GM12878 (cell line): ENCODE measurements at regions not wholly inside any gene's neighbourhood (a gene's known extent, or its start where the extent isn't known, plus 50 kb on each side); places are given as distances from the start of the nearest gene placed in this dataset.
"Not testable (repeated sequence)": the region's sequence is repeated elsewhere in the genome, so short reads cannot be mapped to it uniquely, and the experiment has no call there.

Source experiments
- ATAC-seq: fragments of 200-7000 bp; cut with Tn5 transposase; 3 replicates; pipeline ENCODE4 v1.9.1; 2020; ENCODE audit warnings: mild to moderate bottlenecking, moderate library complexity
- BruUV-seq: library from RNA; stranded (reverse); fragments of 400-500 nt; replicated peaks from 2 replicates; lab custom pipeline; 2021; lab: Mats Ljungman, UMichigan
- CTCF ChIA-PET: fragments of 300-600 bp; sonication (Branson Sonifier 250); formaldehyde crosslinking; extraction: SDS; loops from one replicate; lab custom pipeline; 2021; ENCODE audit warnings: inconsistent platforms; lab: Yijun Ruan, JAX
- POLR2A ChIA-PET: fragments of 350-600 bp; formaldehyde crosslinking; extraction: SDS; loops from one replicate; lab custom pipeline; 2021; ENCODE audit warnings: inconsistent platforms; lab: Charles Lee
- RAD21 ChIA-PET: fragments of 300-600 bp; sonication (Branson Sonifier 250); formaldehyde crosslinking; loops from one replicate; lab custom pipeline; 2023; ENCODE audit warnings: antibody characterized with exemption; ENCODE audit not compliant: unreplicated experiment; lab: Charles Lee
- SMC1A ChIA-PET: fragments of 300-600 bp; sonication (Branson Sonifier 250); formaldehyde crosslinking; loops from one replicate; lab custom pipeline; 2023; ENCODE audit not compliant: unreplicated experiment, uncharacterized antibody; lab: Charles Lee
- DNase-seq: peaks from one replicate; pipeline ENCODE4 v3.0.0-alpha.2; 2011; ENCODE audit warnings: low read depth, low spot score
- FAIRE-seq: peaks from 3 replicates; lab custom pipeline; 2011; peaks lifted over from hg19 to GRCh38; lab: Jason Lieb, UNC
- H2AFZ ChIP-seq: 2 replicates; pipeline ENCODE4 v1.6.0; 2011; ENCODE audit warnings: low read depth, low read length, control low read depth; ENCODE audit not compliant: control insufficient read depth
- H3K27ac ChIP-seq: 2 replicates; pipeline ENCODE4 v1.5.1; 2011; ENCODE audit warnings: control low read depth; ENCODE audit not compliant: control insufficient read depth, insufficient read depth
- H3K27me3 ChIP-seq, 2 experiments: replicated peaks in 1 of 2; 2 replicates each; pipeline versions ENCODE4 v1.6.0 to v1.6.1; 2011; ENCODE audit warnings: low read length in 1 of 2; ENCODE audit not compliant: control insufficient read depth in 2 of 2, insufficient read depth in 2 of 2
- H3K36me3 ChIP-seq, 2 experiments: 2 replicates each; pipeline ENCODE4 v1.5.1; 2011; ENCODE audit warnings: low read length in 1 of 2; ENCODE audit not compliant: control insufficient read depth in 2 of 2, insufficient read depth in 2 of 2
- H3K4me1 ChIP-seq: 2 replicates; pipeline ENCODE4 v1.6.1; 2011; ENCODE audit warnings: mild to moderate bottlenecking, low read length, moderate library complexity, mixed read lengths; ENCODE audit not compliant: control insufficient read depth, insufficient read depth
- H3K4me2 ChIP-seq: 2 replicates; pipeline ENCODE4 v1.6.0; 2011; ENCODE audit warnings: control low read depth; ENCODE audit not compliant: control insufficient read depth, insufficient read depth
- H3K4me3 ChIP-seq: fragments of 200-600 bp; sonication (generic); 2 replicates; pipeline ENCODE4 v1.5.1; 2016
- H3K79me2 ChIP-seq: 2 replicates; pipeline ENCODE4 v1.6.0; 2011; ENCODE audit warnings: low read length; ENCODE audit not compliant: control insufficient read depth, insufficient read depth
- H3K9ac ChIP-seq: 2 replicates; pipeline ENCODE4 v1.8.0; 2011; ENCODE audit warnings: low read length, control low read depth, mixed read lengths; ENCODE audit not compliant: control insufficient read depth, insufficient read depth
- H3K9me3 ChIP-seq: replicated peaks from 3 replicates; pipeline ENCODE4 v1.5.1; 2011; ENCODE audit warnings: mild to moderate bottlenecking, low read length; ENCODE audit not compliant: control insufficient read depth, insufficient read depth
- H4K20me1 ChIP-seq: 2 replicates; pipeline ENCODE4 v1.6.0; 2011; ENCODE audit not compliant: control insufficient read depth, insufficient read depth
- GATAD2B ChIP-seq: fragments of 450-650 bp; conservative IDR thresholded peaks from 2 replicates; pipeline ENCODE4 v1.6.1; 2017; ENCODE audit warnings: low read depth, mild to moderate bottlenecking, moderate library complexity
- IKZF1 ChIP-seq: fragments of 450-650 bp; conservative IDR thresholded peaks from 2 replicates; pipeline ENCODE4 v1.6.1; 2017; ENCODE audit warnings: antibody characterized with exemption, mild to moderate bottlenecking
- NFYB ChIP-seq: IDR thresholded peaks from 2 replicates; pipeline ENCODE4 v1.6.1; 2011; ENCODE audit warnings: low read depth, mild to moderate bottlenecking, low read length, improper control_type of control experiment, moderate library complexity; ENCODE audit not compliant: insufficient read depth
- POLR2AphosphoS5 ChIP-seq: IDR thresholded peaks from 2 replicates; pipeline ENCODE4 v1.6.1; 2011; ENCODE audit warnings: mild to moderate bottlenecking, low read length, inconsistent platforms
- POU2F2 ChIP-seq: IDR thresholded peaks from 3 replicates; pipeline ENCODE4 v1.6.1; 2011; ENCODE audit warnings: low read depth, mild to moderate bottlenecking, low read length, borderline replicate concordance
- WGBS: methylation state at CpG from one replicate; pipeline ENCODE4 v1.1.6; 2016; ENCODE audit warnings: low lambda C conversion rate; ENCODE audit not compliant: insufficient replicate concordance, insufficient coverage; ENCODE audit errors: missing lambda C conversion rate; 5-methylcytosine and 5-hydroxymethylcytosine counted together
- in situ Hi-C: fragments of 300-500 bp; cut with MboI; formaldehyde crosslinking; loops from 9 replicates; pipeline ENCODE4 v1.14.3; 2018; ENCODE audit warnings: mixed read lengths
- intact Hi-C: fragments of 100-400 bp; cut with micrococcal nuclease; formaldehyde crosslinking; loops from one replicate; pipeline ENCODE4 v1.14.2; 2022; ENCODE audit not compliant: unreplicated experiment
- TF ChIP-seq, protein P1 (sequence below): IDR thresholded peaks from 2 replicates; pipeline ENCODE4 v1.6.1; 2011; ENCODE audit warnings: mild to moderate bottlenecking, low read depth, low read length, moderate library complexity; ENCODE audit not compliant: insufficient replicate concordance
- TF ChIP-seq, protein P2 (sequence below): fragments of 450-650 bp; IDR thresholded peaks from 2 replicates; pipeline ENCODE4 v1.6.1; 2017; ENCODE audit warnings: borderline replicate concordance

- H3K4me2 ChIP-seq = no peak overlapping the region
- in situ Hi-C loops (no loop called here), intact Hi-C loops (no loop called here)
- H4K20me1 ChIP-seq = no peaks in the 10 kb centered on the region
- SMC1A ChIA-PET = interaction anchor here (0.8 to 16.6 kb wide), 18 partner anchors 13 to 146 kb away, joined by 3 to 441 read pairs (median 4); partner anchors contain the start of gene LMNB1
- no peaks in the 10 kb centered on the region for H3K27me3 ChIP-seq
- H3K79me2 ChIP-seq = no peaks in the 10 kb centered on the region
- peak overlapping the region; percentile 42 for H2AFZ ChIP-seq
- no peak overlapping the region for H3K4me3 ChIP-seq
- H3K36me3 ChIP-seq = no peaks in the 10 kb centered on the region
- POLR2A ChIA-PET = interaction anchor here (0.7 to 7.5 kb wide), 3 partner anchors 50 to 98 kb away, joined by 3 to 131 read pairs (median 5); partner anchors contain the start of gene LMNB1
- no peak for FAIRE-seq
- CTCF ChIA-PET = interaction anchor here (1.0 to 16.4 kb wide), 12 partner anchors 9 to 131 kb away, joined by 3 to 445 read pairs (median 4); partner anchors contain the start of gene LMNB1
- no peak overlapping the region for H3K27ac ChIP-seq
- 38% methylated on average over 4 of the region's 4 CpGs for WGBS
- H3K4me1 ChIP-seq = peaks cover 2% of the 10 kb centered on the region; the same call in 1 of the 2 replicates
- ATAC-seq = peak; percentile 84
- H3K9me3 ChIP-seq = no peaks in the 10 kb centered on the region
- TF ChIP-seq POU2F2 (peak; percentile 62; the same call in 1 of the 3 replicates), POLR2AphosphoS5 (0 out of 2 replicates have a peak, but pooled peaks have one; percentile 34), NFYB (0 out of 2 replicates have a peak, but pooled peaks have one; percentile 35), IKZF1 (peak; percentile 15; the same call in 1 of the 2 replicates), GATAD2B (0 out of 2 replicates have a peak, but pooled peaks have one; percentile 10)
- TF ChIP-seq, protein P1, sequence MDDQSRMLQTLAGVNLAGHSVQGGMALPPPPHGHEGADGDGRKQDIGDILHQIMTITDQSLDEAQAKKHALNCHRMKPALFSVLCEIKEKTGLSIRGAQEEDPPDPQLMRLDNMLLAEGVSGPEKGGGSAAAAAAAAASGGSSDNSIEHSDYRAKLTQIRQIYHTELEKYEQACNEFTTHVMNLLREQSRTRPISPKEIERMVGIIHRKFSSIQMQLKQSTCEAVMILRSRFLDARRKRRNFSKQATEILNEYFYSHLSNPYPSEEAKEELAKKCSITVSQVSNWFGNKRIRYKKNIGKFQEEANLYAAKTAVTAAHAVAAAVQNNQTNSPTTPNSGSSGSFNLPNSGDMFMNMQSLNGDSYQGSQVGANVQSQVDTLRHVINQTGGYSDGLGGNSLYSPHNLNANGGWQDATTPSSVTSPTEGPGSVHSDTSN = no peak
- TF ChIP-seq, protein P2, sequence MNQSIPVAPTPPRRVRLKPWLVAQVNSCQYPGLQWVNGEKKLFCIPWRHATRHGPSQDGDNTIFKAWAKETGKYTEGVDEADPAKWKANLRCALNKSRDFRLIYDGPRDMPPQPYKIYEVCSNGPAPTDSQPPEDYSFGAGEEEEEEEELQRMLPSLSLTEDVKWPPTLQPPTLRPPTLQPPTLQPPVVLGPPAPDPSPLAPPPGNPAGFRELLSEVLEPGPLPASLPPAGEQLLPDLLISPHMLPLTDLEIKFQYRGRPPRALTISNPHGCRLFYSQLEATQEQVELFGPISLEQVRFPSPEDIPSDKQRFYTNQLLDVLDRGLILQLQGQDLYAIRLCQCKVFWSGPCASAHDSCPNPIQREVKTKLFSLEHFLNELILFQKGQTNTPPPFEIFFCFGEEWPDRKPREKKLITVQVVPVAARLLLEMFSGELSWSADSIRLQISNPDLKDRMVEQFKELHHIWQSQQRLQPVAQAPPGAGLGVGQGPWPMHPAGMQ = no peak
- TF ChIP-seq, all 136 proteins: peak for 5
- DNase-seq = peak; percentile 63
- RAD21 ChIA-PET = interaction anchor here (0.7 to 9.0 kb wide), 8 partner anchors 50 to 813 kb away, joined by 3 to 306 read pairs (median 4); partner anchors contain the start of gene LMNB1
- H3K9ac ChIP-seq = no peak overlapping the region
- BruUV-seq = no TSS peak
Observed at GRCh38 chr5:126680191-126680817, 79.6 kb downstream of the PHAX start.

DNA sequence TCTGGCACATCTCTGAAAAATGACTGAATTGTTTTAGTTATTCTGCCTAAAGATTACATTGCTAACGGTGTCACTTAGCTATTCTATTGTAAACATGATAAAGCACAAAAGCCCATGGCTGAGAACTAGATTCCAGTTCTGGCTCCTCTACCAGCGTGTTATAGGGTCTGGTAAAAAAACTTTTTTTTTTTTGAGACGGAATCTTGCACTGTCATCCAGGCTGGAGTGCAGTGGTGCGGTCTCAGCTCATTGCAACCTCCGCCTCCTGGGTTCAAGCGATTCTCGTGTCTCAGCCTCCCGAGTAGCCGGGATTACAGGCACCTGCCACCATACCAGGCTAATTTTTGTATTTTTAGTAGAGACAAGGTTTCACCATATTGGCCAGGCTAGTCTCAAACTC, 80.6 kb downstream of the PHAX start:
- BruUV-seq, H3K79me2 ChIP-seq, H3K27me3 ChIP-seq, H3K9me3 ChIP-seq, H3K4me2 ChIP-seq, DNase-seq, in situ Hi-C loops, H3K36me3 ChIP-seq, H3K4me3 ChIP-seq, intact Hi-C loops, H3K27ac ChIP-seq, H3K9ac ChIP-seq, ATAC-seq, H2AFZ ChIP-seq, H4K20me1 ChIP-seq, H3K4me1 ChIP-seq, FAIRE-seq: not testable (repeated sequence)
- POLR2A ChIA-PET = interaction anchor here (7.5 kb wide), 1 partner anchor 97 kb away, joined by 131 read pairs; the partner anchor contains the start of gene LMNB1
- RAD21 ChIA-PET = interaction anchor here (0.5 to 9.0 kb wide), 3 partner anchors 56 to 96 kb away, joined by 3 to 306 read pairs (median 3); partner anchors contain the start of gene LMNB1
- SMC1A ChIA-PET = interaction anchor here (0.7 to 16.6 kb wide), 5 partner anchors 16 to 97 kb away, joined by 4 to 441 read pairs (median 8); partner anchors contain the start of gene LMNB1
- CTCF ChIA-PET = interaction anchor here (1.0 to 16.4 kb wide), 3 partner anchors 53 to 97 kb away, joined by 3 to 445 read pairs (median 3); partner anchors contain the start of gene LMNB1
- WGBS = 97% methylated on average over 9 of the region's 9 CpGs
